Testis (tissue), 2 donors: ENCODE measurements at regions not wholly inside any gene's neighbourhood (a gene's known extent, or its start where the extent isn't known, plus 50 kb on each side); places are given as distances from the start of the nearest gene placed in this dataset.

ENCODE experiments used
- DNase-seq: peaks from one replicate; pipeline ENCODE4 v3.0.0-alpha.2; 2019
- H3K27ac ChIP-seq, 2 donors: fragments of 200-600 bp; sonication (generic); one replicate each; pipeline ENCODE4 v1.5.1; 2019
- H3K27me3 ChIP-seq: fragments of 200-600 bp; sonication (generic); one replicate; pipeline ENCODE4 v1.5.1; 2019
- H3K36me3 ChIP-seq: fragments of 200-600 bp; sonication (generic); one replicate; pipeline ENCODE4 v1.5.1; 2017; ENCODE audit warnings: low read depth; ENCODE audit errors: missing control alignments
- H3K4me1 ChIP-seq: fragments of 200-600 bp; sonication (generic); one replicate; pipeline ENCODE4 v1.5.1; 2019
- H3K4me3 ChIP-seq, 2 donors: fragments of 200-600 bp; sonication (generic); one replicate each; pipeline ENCODE4 v1.5.1; 2017 to 2019
- H3K9me3 ChIP-seq: fragments of 200-600 bp; sonication (generic); one replicate; pipeline ENCODE4 v1.5.1; 2017
- POLR2A ChIP-seq: fragments of 450-650 bp; IDR thresholded peaks from one replicate; pipeline ENCODE4 v1.6.1; 2017; ENCODE audit warnings: antibody characterized with exemption, mild to moderate bottlenecking, moderate library complexity
- WGBS, 2 donors: methylation state at CpG; one replicate each; pipeline ENCODE4 v1.1.5; 2018; 5-methylcytosine and 5-hydroxymethylcytosine counted together
- intact Hi-C: fragments of 100-400 bp; cut with DNase I; formaldehyde crosslinking; loops from one replicate; pipeline ENCODE4 v1.15.1; 2023; ENCODE audit warnings: low total_unique reads
- TF ChIP-seq, protein P1 (sequence below), 3 experiments: fragments of 450-650 bp in 2 of 3; fragments of 200-600 bp in 1 of 3; sonication (generic) in 1 of 3; IDR thresholded peaks; one replicate each; pipeline ENCODE4 v1.5.1; 2016 to 2019; ENCODE audit warnings: antibody characterized with exemption in 3 of 3, mild to moderate bottlenecking in 2 of 3, moderate library complexity in 1 of 3

GRCh38 chr2:2507417-2507997, 176.4 kb upstream of the MYT1L start:
- no peaks in the 10 kb centered on the region for H3K27me3 ChIP-seq
- H3K27ac ChIP-seq = no peak overlapping the region
- H3K9me3 ChIP-seq = no peaks in the 10 kb centered on the region
- intact Hi-C loops = no loop called here
- 59 to 60% methylated on average over 4 to 20 of the region's 20 CpGs for WGBS, 2 donors
- TF ChIP-seq POLR2A = no peak
- TF ChIP-seq, protein P1, sequence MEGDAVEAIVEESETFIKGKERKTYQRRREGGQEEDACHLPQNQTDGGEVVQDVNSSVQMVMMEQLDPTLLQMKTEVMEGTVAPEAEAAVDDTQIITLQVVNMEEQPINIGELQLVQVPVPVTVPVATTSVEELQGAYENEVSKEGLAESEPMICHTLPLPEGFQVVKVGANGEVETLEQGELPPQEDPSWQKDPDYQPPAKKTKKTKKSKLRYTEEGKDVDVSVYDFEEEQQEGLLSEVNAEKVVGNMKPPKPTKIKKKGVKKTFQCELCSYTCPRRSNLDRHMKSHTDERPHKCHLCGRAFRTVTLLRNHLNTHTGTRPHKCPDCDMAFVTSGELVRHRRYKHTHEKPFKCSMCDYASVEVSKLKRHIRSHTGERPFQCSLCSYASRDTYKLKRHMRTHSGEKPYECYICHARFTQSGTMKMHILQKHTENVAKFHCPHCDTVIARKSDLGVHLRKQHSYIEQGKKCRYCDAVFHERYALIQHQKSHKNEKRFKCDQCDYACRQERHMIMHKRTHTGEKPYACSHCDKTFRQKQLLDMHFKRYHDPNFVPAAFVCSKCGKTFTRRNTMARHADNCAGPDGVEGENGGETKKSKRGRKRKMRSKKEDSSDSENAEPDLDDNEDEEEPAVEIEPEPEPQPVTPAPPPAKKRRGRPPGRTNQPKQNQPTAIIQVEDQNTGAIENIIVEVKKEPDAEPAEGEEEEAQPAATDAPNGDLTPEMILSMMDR (IDR thresholded peaks at IDR 0.05) = no peak
- DNase-seq = no peak
- H3K4me3 ChIP-seq = no peak overlapping the region
- H3K4me1 ChIP-seq = no peaks in the 10 kb centered on the region
- no peaks in the 10 kb centered on the region for H3K36me3 ChIP-seq

DNA sequence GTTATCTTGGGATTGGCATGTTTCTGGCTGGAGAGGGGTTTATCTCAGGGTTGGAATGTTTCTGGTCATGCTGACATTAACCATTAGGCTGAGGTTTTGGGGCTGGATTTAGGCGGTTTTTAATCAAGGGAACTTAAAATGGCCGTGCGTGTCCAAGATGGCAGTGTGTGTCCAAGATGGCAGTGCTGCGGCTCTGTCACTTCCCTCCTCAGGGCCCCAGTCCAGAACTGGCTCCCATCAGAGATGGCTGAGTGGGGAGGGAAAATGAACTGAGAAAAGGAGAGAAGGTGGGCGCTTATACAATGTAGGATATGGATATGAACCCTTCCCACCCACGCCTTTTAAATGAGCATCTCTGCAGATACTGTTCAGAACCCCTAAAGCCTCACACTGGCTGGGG, 175.5 kb upstream of the MYT1L start:
- whole genome bisulfite sequencing, 2 donors = 93% methylated on average over 6 of the region's 6 CpGs
- no peak for TF ChIP-seq POLR2A
- TF ChIP-seq, protein P1 (IDR thresholded peaks at IDR 0.05) = no peak
- DNase-seq = no peak
- no peaks in the 10 kb centered on the region for H3K4me1 ChIP-seq
- intact Hi-C loops = no loop called here
- H3K27ac ChIP-seq = no peak overlapping the region
- H3K9me3 ChIP-seq = no peaks in the 10 kb centered on the region
- no peaks in the 10 kb centered on the region for H3K36me3 ChIP-seq
- no peak overlapping the region for H3K4me3 ChIP-seq
- H3K27me3 ChIP-seq = no peaks in the 10 kb centered on the region

DNA sequence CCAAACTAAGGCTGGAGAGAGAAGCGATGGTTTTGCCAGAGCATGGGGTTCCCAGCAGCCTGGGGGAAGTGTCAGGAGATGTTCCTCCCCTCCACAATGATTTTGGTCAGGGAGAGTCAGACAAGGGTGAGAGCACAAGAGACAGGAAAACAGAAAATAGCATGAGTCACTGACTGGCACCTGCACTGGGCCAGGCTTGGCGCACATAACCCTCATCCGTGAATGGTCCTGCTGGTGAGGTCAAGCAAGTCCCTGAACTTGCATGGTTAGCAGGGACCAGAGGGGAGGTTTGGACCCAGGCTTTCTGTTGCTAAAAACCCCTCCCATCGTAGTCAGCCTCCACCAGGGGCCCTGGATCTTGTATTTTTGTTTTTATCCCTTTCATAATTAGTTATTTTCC, 174.5 kb upstream of the MYT1L start:
- intact Hi-C loops = no loop called here
- H3K27ac ChIP-seq = no peak overlapping the region

DNA sequence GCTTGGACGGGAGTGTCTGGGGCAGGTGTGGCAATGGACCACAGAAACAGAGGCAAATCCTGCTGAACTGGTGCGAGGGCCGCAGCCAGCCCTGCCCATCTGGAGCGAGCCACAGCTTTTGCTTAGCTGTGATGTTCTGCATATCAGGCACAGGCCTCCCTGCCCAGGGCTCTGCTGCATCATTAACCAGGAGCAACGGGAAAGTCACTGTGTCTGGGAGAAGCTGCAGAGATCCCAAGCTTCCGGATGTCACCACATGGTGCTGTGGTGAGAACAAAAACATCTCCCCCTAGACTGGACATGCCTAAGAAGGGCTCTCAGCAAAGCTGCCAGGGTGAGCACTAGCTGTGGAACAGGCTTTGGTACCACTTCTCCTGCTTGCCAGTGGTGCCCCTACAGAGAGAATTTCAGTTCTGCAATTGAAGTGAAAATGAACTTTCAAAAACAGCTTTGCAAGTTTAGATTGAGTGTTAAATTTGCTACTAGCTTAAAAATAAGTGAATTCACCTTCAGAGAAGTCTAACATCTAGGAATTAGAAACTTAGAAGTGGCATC, 172.9 kb upstream of the MYT1L start:
- Histone ChIP-seq H3K4me3 (no peak overlapping the region), H3K27me3 (no peaks in the 10 kb centered on the region), H3K36me3 (no peaks in the 10 kb centered on the region), H3K4me1 (no peaks in the 10 kb centered on the region), H3K9me3 (no peaks in the 10 kb centered on the region), H3K27ac (no peak overlapping the region)
- WGBS, 2 donors = 77 to 86% methylated on average over 5 to 6 of the region's 6 CpGs
- DNase-seq = no peak
- intact Hi-C loops = no loop called here
- TF ChIP-seq, protein P1 (IDR thresholded peaks at IDR 0.05) = no peak
- no peak for TF ChIP-seq POLR2A

More for the DNA sequence above, 174.5 kb upstream of the MYT1L start:
- Histone ChIP-seq H3K4me1 (no peaks in the 10 kb centered on the region), H3K27me3 (no peaks in the 10 kb centered on the region), H3K36me3 (no peaks in the 10 kb centered on the region), H3K4me3 (no peak overlapping the region), H3K9me3 (no peaks in the 10 kb centered on the region)
- WGBS, 2 donors = 93 to 94% methylated on average over 4 of the region's 4 CpGs
- DNase-seq = no peak
- TF ChIP-seq, protein P1 (IDR thresholded peaks at IDR 0.05) = no peak
- no peak for TF ChIP-seq POLR2A

DNA sequence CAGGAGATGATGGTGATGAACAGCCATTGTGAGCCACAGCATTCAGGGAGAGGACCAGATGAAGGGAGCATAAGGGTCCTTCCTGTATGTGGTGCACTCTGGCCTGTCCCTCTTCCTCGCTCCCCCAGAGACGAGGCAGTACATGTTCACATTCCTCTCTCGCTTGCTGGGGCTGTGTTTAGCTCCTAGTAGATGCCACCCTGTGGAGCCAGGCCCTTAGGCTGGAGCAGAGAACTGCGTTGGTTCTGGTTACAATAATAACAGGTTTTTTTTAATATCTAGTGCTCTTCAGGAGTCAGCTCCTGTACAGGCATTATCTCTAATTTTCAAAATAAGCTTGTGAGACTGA, 171.1 kb upstream of the MYT1L start:
- H3K36me3 ChIP-seq = no peaks in the 10 kb centered on the region
- no peak for TF ChIP-seq POLR2A
- TF ChIP-seq, protein P1 (IDR thresholded peaks at IDR 0.05) = no peak
- intact Hi-C loops = no loop called here
- no peak for DNase-seq
- no peak overlapping the region for H3K27ac ChIP-seq
- H3K4me1 ChIP-seq = no peaks in the 10 kb centered on the region
- no peaks in the 10 kb centered on the region for H3K27me3 ChIP-seq
- WGBS, 2 donors = 81 to 87% methylated on average over 4 of the region's 4 CpGs
- no peaks in the 10 kb centered on the region for H3K9me3 ChIP-seq
- no peak overlapping the region for H3K4me3 ChIP-seq
